ENCODE measurements at regions not wholly inside any gene's neighbourhood (a gene's known extent, or its start where the extent isn't known, plus 50 kb on each side); places are given as distances from the start of the nearest gene placed in this dataset.

DNA sequence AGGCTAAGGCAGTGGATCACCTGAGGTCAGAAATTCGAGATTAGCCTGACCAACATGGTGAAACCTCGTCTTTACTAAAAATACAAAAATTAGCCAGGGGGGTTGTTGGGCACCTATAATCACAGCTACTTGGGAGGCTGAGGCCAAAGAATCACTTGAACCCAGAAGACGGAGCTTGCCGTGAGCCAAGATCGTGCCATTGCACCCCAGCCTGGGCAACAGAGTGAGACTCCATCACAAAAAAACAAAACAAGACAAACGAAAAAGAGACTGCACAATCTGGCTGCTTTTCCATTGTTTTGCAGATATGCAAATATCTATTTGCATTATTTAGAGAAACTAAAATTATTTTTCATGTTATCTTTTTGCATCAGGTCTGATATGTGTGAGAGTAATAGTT lies 83.6 kb downstream of the ZNF486 start:
- no peak for DNase-seq (ENCODE audit: low spot score)
- TF ChIP-seq CTCF (IDR thresholded peaks at IDR 0.05; ENCODE audit: borderline replicate concordance, control extremely low read depth, extremely low read depth, insufficient read depth, missing control alignments) = no peak
- in situ Hi-C loops (cut with MboI; ENCODE audit: low sequenced_read_pairs, unreplicated experiment) = no loop called here

DNA sequence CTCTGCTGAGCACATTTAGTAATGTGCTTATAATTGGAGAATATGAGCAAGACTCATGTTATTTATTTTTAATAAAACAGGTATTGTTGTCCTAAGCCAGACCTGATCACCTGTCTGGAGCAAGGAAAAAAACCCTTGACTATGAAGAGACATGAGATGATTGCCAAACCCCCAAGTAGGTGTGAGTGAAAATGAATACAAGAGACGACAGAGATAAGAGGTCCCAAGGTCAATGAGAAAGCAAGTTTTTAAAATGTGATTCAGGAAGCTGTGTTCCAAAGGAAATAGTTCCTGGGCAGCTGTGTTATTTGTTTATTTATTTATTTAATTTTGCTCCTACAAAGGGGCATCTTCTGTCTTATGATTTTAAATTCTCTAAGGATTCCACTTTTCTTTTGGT lies 83.1 kb downstream of the ZNF486 start:
- DNase-seq (ENCODE audit: low spot score) = no peak
- TF ChIP-seq CTCF (IDR thresholded peaks at IDR 0.05; ENCODE audit: borderline replicate concordance, control extremely low read depth, extremely low read depth, insufficient read depth, missing control alignments) = no peak
- in situ Hi-C loops (cut with MboI; ENCODE audit: low sequenced_read_pairs, unreplicated experiment) = no loop called here

Measured in GM13976 (cell line).